ENCODE measurements at regions not wholly inside any gene's neighbourhood (a gene's known extent, or its start where the extent isn't known, plus 50 kb on each side); places are given as distances from the start of the nearest gene placed in this dataset.
"Not testable (repeated sequence)": the region's sequence is repeated elsewhere in the genome, so short reads cannot be mapped to it uniquely, and the experiment has no call there.

DNA sequence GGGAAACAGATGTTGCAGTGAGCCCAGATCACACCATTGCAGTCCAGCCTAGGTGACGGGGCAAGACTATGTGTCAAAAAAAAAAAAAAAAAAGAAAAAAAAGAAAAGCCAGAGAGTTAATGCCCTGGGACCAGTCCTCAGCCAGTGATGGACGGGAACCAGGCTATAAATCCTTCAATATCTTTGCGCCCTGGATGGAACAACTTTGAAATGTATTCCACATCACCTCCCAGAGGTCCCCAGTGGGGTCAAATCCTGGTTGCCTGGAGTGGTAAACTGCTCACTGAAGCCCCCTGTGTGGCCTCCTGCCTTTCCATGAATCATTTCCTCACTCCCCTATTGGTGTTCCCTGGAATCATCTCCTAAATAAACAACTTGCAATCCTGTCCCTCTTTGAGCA, 166.9 kb downstream of the DEFB131A start:
- Histone ChIP-seq H3K4me3 (no peak overlapping the region), H3K4me1 (no peaks in the 10 kb centered on the region), H3K27me3 (no peaks in the 10 kb centered on the region), H3K36me3 (no peaks in the 10 kb centered on the region), H3K27ac (no peak overlapping the region), H3K9me3 (no peaks in the 10 kb centered on the region)
- intact Hi-C loops (cut with DNase I) = no loop called here
- no peak for TF ChIP-seq POLR2A (IDR thresholded peaks at IDR 0.05)
- TF ChIP-seq, protein P1, sequence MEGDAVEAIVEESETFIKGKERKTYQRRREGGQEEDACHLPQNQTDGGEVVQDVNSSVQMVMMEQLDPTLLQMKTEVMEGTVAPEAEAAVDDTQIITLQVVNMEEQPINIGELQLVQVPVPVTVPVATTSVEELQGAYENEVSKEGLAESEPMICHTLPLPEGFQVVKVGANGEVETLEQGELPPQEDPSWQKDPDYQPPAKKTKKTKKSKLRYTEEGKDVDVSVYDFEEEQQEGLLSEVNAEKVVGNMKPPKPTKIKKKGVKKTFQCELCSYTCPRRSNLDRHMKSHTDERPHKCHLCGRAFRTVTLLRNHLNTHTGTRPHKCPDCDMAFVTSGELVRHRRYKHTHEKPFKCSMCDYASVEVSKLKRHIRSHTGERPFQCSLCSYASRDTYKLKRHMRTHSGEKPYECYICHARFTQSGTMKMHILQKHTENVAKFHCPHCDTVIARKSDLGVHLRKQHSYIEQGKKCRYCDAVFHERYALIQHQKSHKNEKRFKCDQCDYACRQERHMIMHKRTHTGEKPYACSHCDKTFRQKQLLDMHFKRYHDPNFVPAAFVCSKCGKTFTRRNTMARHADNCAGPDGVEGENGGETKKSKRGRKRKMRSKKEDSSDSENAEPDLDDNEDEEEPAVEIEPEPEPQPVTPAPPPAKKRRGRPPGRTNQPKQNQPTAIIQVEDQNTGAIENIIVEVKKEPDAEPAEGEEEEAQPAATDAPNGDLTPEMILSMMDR (IDR thresholded peaks at IDR 0.05) = no peak
- WGBS, 2 donors = 26 to 50% methylated on average over 3 of the region's 3 CpGs
- DNase-seq = no peak

DNA sequence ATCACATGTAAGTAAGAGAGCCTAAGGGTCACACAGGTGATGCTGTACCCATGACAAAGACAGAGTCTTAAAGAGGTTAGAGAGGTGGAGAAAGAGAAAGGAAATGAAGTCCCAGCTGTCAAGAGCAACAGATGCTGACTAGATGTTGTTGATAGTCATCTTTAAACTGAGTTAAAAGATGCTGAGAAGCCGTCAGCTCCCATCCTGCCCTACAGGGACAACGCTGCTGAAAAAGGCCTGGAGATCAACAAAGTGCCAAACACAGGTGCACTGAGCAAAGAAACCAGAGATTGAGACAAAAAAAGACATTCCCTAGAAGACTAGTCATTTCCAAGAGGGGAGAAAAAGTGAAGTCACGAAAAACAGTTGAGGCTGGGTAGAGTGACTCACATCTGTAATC, 145.0 kb upstream of the DRD5 start:
- intact Hi-C loops (cut with DNase I); H3K9me3 ChIP-seq; H3K4me1 ChIP-seq; H3K36me3 ChIP-seq; H3K27ac ChIP-seq; H3K27me3 ChIP-seq; DNase-seq; H3K4me3 ChIP-seq: not testable (repeated sequence)
- WGBS, 2 donors = 65 to 77% methylated on average over 2 to 3 of the region's 3 CpGs

- 15 to 23% methylated on average over 8 to 11 of the region's 14 CpGs for WGBS, 2 donors
- not testable (repeated sequence) for DNase-seq
- intact Hi-C loops (cut with DNase I) = loop anchor here (2.0 kb wide), 1 partner anchor 127 kb away; no protein-coding TSS in a partner anchor
These were observed 121.8 kb upstream of the DRD5 start for GRCh38 chr4:9659678-9660077.

DNA sequence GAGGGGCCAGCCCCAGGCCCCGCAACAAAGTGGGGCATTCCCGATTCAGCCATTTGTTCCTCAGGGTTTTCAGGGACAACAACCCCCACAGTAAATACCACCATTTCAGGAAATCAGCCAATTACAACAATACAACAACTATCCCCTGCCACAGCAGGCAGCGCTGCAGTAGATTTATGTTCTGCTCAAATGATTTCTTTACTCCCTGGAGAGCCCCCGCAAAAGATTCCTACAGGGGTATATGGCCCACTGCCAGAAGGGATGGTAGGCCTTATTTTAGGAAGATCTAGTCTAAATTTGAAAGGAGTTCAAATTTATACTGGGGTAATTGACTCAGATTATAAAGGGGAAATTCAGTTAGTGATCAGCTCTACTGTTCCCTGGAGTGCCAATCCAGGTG, 120.5 kb upstream of the DRD5 start:
- H3K4me1 ChIP-seq; H3K27me3 ChIP-seq; H3K4me3 ChIP-seq; DNase-seq; H3K27ac ChIP-seq; H3K36me3 ChIP-seq; intact Hi-C loops (cut with DNase I); H3K9me3 ChIP-seq: not testable (repeated sequence)
- 47 to 71% methylated on average over 4 of the region's 4 CpGs for WGBS, 2 donors

More at GRCh38 chr4:9659678-9660077, 121.8 kb upstream of the DRD5 start:
- H3K36me3 ChIP-seq, H3K27ac ChIP-seq, H3K27me3 ChIP-seq, H3K4me3 ChIP-seq, H3K4me1 ChIP-seq, H3K9me3 ChIP-seq: not testable (repeated sequence)
- TF ChIP-seq, protein P1 (IDR thresholded peaks at IDR 0.05) = peak; percentile 22 to 79 (median 54)

GRCh38 chr4:9670725-9671124, 110.7 kb upstream of the DRD5 start:
- 44 to 53% methylated on average over 3 to 5 of the region's 11 CpGs for WGBS, 2 donors
- H3K27me3 ChIP-seq; H3K27ac ChIP-seq; H3K4me1 ChIP-seq; DNase-seq; H3K4me3 ChIP-seq; intact Hi-C loops (cut with DNase I); H3K9me3 ChIP-seq; H3K36me3 ChIP-seq: not testable (repeated sequence)

- H3K27me3 ChIP-seq; H3K27ac ChIP-seq; H3K9me3 ChIP-seq; H3K36me3 ChIP-seq; H3K4me3 ChIP-seq; H3K4me1 ChIP-seq; intact Hi-C loops (cut with DNase I); DNase-seq: not testable (repeated sequence)
- WGBS, 2 donors = 84 to 87% methylated on average over 10 of the region's 10 CpGs
These were observed 104.1 kb upstream of the DRD5 start for GRCh38 chr4:9677357-9677756.

DNA sequence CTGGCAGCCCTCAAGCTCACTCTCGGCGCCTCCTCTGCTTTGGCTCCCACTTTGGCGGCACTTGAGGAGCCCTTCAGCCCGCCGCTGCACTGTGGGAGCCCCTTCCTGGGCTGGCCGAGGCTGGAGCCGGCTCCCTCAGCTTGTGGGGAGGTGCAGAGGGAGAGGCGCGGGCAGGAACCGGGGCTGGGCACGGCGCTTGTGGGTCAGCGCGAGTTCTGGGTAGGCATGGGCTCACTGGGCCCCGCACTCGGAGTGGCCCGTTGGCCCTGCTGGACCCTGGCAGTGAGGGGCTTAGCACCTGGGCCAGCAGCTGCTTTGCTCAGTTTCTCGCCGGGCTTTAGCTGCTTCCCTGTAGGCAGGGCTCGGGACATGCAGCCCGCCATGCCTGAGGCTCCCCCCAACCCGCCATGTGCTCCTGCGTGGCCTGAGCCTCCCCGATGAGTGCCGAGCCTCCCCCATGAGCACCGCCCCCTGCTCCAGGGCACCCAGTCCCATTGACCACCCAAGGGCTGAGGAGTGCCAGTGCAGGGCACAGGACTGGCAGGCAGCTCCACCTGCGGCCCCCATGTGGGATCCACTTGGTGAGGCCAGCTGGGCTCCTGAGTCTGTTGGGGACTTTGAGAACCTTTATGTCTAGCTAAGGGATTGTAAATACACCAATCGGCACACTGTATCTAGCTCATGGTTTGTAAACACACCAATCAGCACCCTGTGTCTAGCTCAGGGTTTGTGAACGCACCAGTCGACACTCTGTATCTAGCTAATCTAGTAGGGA, 101.5 kb upstream of the DRD5 start:
- H3K4me1 ChIP-seq = no peaks in the 10 kb centered on the region
- intact Hi-C loops (cut with DNase I) = no loop called here
- H3K27me3 ChIP-seq = no peaks in the 10 kb centered on the region
- DNase-seq = no peak
- H3K36me3 ChIP-seq = no peaks in the 10 kb centered on the region
- H3K27ac ChIP-seq = no peak overlapping the region
- H3K9me3 ChIP-seq = no peaks in the 10 kb centered on the region
- no peak overlapping the region for H3K4me3 ChIP-seq
- WGBS, 2 donors = 100% methylated on average over 3 of the region's 30 CpGs; no CpG with 5 or more reads in 1 of the 2 donors
- TF ChIP-seq, protein P1 (IDR thresholded peaks at IDR 0.05) = no peak
- TF ChIP-seq POLR2A (IDR thresholded peaks at IDR 0.05) = no peak

- H3K4me3 ChIP-seq; DNase-seq; H3K27ac ChIP-seq; H3K4me1 ChIP-seq; H3K9me3 ChIP-seq; H3K27me3 ChIP-seq; intact Hi-C loops (cut with DNase I); H3K36me3 ChIP-seq: not testable (repeated sequence)
- WGBS, 2 donors = 86 to 87% methylated on average over 5 of the region's 5 CpGs
These were observed 98.3 kb upstream of the DRD5 start for GRCh38 chr4:9683174-9683573.

- H3K4me1 ChIP-seq; intact Hi-C loops (cut with DNase I); H3K9me3 ChIP-seq; H3K4me3 ChIP-seq; H3K27me3 ChIP-seq; H3K27ac ChIP-seq; DNase-seq; H3K36me3 ChIP-seq: not testable (repeated sequence)
- WGBS, 2 donors = 41 to 55% methylated on average over 3 to 5 of the region's 5 CpGs
These were observed 96.4 kb upstream of the DRD5 start for GRCh38 chr4:9685016-9685415.
